AG10803 (cell line): ENCODE measurements at regions not wholly inside any gene's neighbourhood (a gene's known extent, or its start where the extent isn't known, plus 50 kb on each side); places are given as distances from the start of the nearest gene placed in this dataset.

ENCODE experiments used
- DNase-seq: peaks from one replicate; pipeline ENCODE4 v3.0.0; 2010; ENCODE audit warnings: low read depth
- H3K4me3 ChIP-seq: 2 replicates; pipeline ENCODE4 v1.5.1; 2011; ENCODE audit warnings: mild to moderate bottlenecking, low read length, control low read depth
- CTCF ChIP-seq: conservative IDR thresholded peaks from 2 replicates; pipeline ENCODE4 v1.5.1; 2011; ENCODE audit warnings: mild to moderate bottlenecking, low read length, control low read depth, inconsistent platforms

GRCh38 chr5:152503206-152503605 lies 98.1 kb upstream of the NMUR2 start:
- no peak overlapping the region for H3K4me3 ChIP-seq
- no peak for DNase-seq
- TF ChIP-seq CTCF: no peak

GRCh38 chr5:152505442-152506042 lies 100.5 kb upstream of the NMUR2 start:
- DNase-seq: peak; percentile 59
- no peak overlapping the region for H3K4me3 ChIP-seq
- TF ChIP-seq CTCF: peak; percentile 67

- no peak overlapping the region for H3K4me3 ChIP-seq
- TF ChIP-seq CTCF: no peak
- no peak for DNase-seq
Measured at GRCh38 chr5:152511120-152511519, 106.0 kb upstream of the NMUR2 start.

- H3K4me3 ChIP-seq: no peak overlapping the region
- no peak for TF ChIP-seq CTCF
- no peak for DNase-seq
Measured at GRCh38 chr5:152511531-152512132, 106.6 kb upstream of the NMUR2 start.

- peak; percentile 24 for DNase-seq
- H3K4me3 ChIP-seq: no peak overlapping the region
- peak; percentile 61 for TF ChIP-seq CTCF
Measured at GRCh38 chr5:152514827-152515397, 109.8 kb upstream of the NMUR2 start.

- H3K4me3 ChIP-seq: no peak overlapping the region
- TF ChIP-seq CTCF: no peak
- no peak for DNase-seq
Measured at GRCh38 chr5:152523964-152524363, 118.9 kb upstream of the NMUR2 start.
